Activated CD4-positive, alpha-beta memory T cell treated with anti-CD3 and anti-CD28 coated beads for 36 hours (primary cell): ENCODE measurements at regions not wholly inside any gene's neighbourhood (a gene's known extent, or its start where the extent isn't known, plus 50 kb on each side); places are given as distances from the start of the nearest gene placed in this dataset.
A peak's percentile ranks its signal among the peaks of the same experiment; 100 is the strongest.
"Not testable (repeated sequence)": the region's sequence is repeated elsewhere in the genome, so short reads cannot be mapped to it uniquely, and the experiment has no call there.

Source experiments
- CTCF ChIA-PET: fragments of 350-600 bp; sonication (Branson Sonifier 250); formaldehyde crosslinking; loops from one replicate; lab custom pipeline; 2021; ENCODE audit warnings: antibody characterized with exemption, inconsistent platforms; lab: Charles Lee
- POLR2A ChIA-PET: fragments of 350-600 bp; sonication (Branson Sonifier 250); formaldehyde crosslinking; loops from one replicate; lab custom pipeline; 2021; ENCODE audit warnings: antibody characterized with exemption; lab: Charles Lee
- DNase-seq: peaks from one replicate; pipeline ENCODE4 v3.0.0-alpha.2; 2020
- H3K27ac Mint-ChIP-seq: one replicate; pipeline ENCODE4 v1.8.0; 2021; ENCODE audit warnings: mixed read lengths
- H3K27me3 Mint-ChIP-seq: one replicate; pipeline ENCODE4 v1.8.0; 2021; ENCODE audit warnings: mixed read lengths
- H3K36me3 Mint-ChIP-seq: one replicate; pipeline ENCODE4 v1.8.0; 2021; ENCODE audit warnings: mixed read lengths
- H3K4me1 Mint-ChIP-seq: one replicate; pipeline ENCODE4 v1.8.0; 2021; ENCODE audit warnings: low read depth, mixed read lengths
- H3K4me3 Mint-ChIP-seq: one replicate; pipeline ENCODE4 v1.8.0; 2021; ENCODE audit warnings: mild to moderate bottlenecking, mixed read lengths
- H3K9me3 Mint-ChIP-seq: one replicate; pipeline ENCODE4 v1.8.0; 2021; ENCODE audit warnings: mixed read lengths
- intact Hi-C: fragments of 100-400 bp; cut with micrococcal nuclease; formaldehyde crosslinking; loops from one replicate; pipeline ENCODE4 v1.15.1; 2023

DNA sequence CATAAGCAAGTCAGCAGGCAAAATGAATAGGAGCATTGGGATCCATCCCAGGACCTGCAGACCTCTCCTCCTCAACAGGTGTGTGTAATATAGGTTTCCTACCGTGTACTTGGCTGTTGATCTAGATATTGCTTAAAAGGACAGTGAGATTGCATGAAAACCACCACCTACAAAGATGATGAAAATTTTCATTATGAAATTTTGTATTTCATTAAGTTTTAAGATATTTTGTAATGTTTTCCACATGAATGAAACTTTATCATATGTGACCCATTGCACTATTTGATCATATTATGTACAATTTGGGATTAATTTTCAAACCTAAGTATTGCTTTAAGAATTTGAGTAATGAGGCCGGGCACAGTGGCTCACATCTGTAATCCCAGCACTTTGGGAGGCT lies 94.3 kb upstream of the TRPM1 start:
- H3K4me3 Mint-ChIP-seq, result no peak overlapping the region
- intact Hi-C loops, result no loop called here
- no peaks in the 10 kb centered on the region for H3K36me3 Mint-ChIP-seq
- ChIA-PET POLR2A (no interaction called here), CTCF (interaction anchor here (1.1 kb wide), 1 partner anchor 293 kb away, joined by 3 read pairs; no protein-coding TSS in a partner anchor)
- H3K4me1 Mint-ChIP-seq, result peaks cover 6% of the 10 kb centered on the region
- H3K27ac Mint-ChIP-seq, result no peak overlapping the region
- no peaks in the 10 kb centered on the region for H3K9me3 Mint-ChIP-seq
- DNase-seq, result no peak
- no peaks in the 10 kb centered on the region for H3K27me3 Mint-ChIP-seq

DNA sequence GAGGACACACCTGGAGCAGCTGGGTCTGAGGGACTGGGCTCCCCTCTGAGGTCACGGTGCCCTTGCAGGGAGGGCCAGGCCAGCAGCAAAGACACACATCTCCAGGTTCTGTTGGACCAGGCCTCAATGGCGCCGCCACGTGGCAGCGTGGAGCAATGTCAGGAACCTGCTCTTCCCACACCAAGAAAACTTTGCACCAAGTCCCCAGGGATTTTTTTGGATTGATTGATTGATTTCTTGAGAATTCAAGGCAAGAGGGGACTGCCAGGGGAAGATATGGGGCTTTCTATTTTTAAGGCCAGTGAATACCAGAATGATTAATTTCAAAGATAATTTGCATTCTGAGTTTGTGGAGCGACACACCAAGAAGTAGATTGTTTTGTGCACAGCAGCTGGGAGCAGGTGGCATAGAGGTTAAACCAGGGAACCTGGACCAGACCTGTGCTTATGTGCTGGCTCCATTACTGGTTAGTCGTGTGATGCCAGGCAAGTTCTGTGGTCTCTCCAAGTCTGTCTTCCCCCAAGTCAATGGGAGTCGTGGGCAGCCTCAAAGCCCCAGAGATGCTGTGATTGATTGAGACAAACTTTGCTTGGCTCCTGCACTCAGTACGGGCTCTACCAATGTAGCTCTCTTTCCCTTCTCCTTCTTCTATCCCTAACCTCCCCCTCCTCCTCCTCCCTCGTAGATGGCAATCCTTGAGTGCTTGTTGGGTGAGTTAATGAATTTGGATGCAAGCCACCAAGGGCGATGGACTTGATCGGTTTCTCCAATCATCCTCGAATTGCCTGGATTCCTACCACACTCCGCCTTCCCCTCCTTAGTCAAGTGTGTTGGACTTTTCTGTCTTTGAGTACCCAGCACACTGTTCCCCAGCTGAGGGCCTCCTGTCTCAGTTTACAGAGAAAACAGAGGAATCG lies 96.2 kb upstream of the TRPM1 start:
- ChIA-PET CTCF (interaction anchor here (0.8 to 1.2 kb wide), 2 partner anchors 14 to 42 kb away, joined by 3 read pairs; no protein-coding TSS in a partner anchor), POLR2A (no interaction called here)
- H3K9me3 Mint-ChIP-seq, result no peaks in the 10 kb centered on the region
- no peaks in the 10 kb centered on the region for H3K27me3 Mint-ChIP-seq
- no peak overlapping the region for H3K4me3 Mint-ChIP-seq
- intact Hi-C loops, result no loop called here
- no peaks in the 10 kb centered on the region for H3K36me3 Mint-ChIP-seq
- DNase-seq, result peak; percentile 67
- no peak overlapping the region for H3K27ac Mint-ChIP-seq
- peaks cover 11% of the 10 kb centered on the region for H3K4me1 Mint-ChIP-seq

GRCh38 chr15:31200735-31201151 lies 99.2 kb upstream of the TRPM1 start:
- intact Hi-C loops, result loop anchor here (1.0 to 5.0 kb wide), 2 partner anchors 237 to 290 kb away; no protein-coding TSS in a partner anchor
- DNase-seq, result peak; percentile 82
- peaks cover 20% of the 10 kb centered on the region for H3K4me1 Mint-ChIP-seq
- H3K9me3 Mint-ChIP-seq, result no peaks in the 10 kb centered on the region
- CTCF ChIA-PET, result interaction anchor here (0.7 to 2.7 kb wide), 8 partner anchors 8 to 289 kb away, joined by 3 to 44 read pairs (median 4); no protein-coding TSS in a partner anchor
- POLR2A ChIA-PET, result no interaction called here
- H3K27ac Mint-ChIP-seq, result no peak overlapping the region
- H3K27me3 Mint-ChIP-seq, result no peaks in the 10 kb centered on the region
- H3K36me3 Mint-ChIP-seq, result no peaks in the 10 kb centered on the region
- H3K4me3 Mint-ChIP-seq, result no peak overlapping the region

- peak; percentile 35 for DNase-seq
- Mint-ChIP-seq H3K4me1 (peaks cover 31% of the 10 kb centered on the region), H3K27me3 (no peaks in the 10 kb centered on the region), H3K9me3 (no peaks in the 10 kb centered on the region), H3K27ac (no peak overlapping the region), H3K4me3 (no peak overlapping the region), H3K36me3 (no peaks in the 10 kb centered on the region)
- ChIA-PET POLR2A (no interaction called here), CTCF (interaction anchor here (0.9 kb wide), 1 partner anchor 285 kb away, joined by 3 read pairs; no protein-coding TSS in a partner anchor)
- intact Hi-C loops, result loop anchor here (5.0 kb wide), 1 partner anchor 234 kb away; no protein-coding TSS in a partner anchor
Observed at GRCh38 chr15:31202953-31203352, 101.4 kb upstream of the TRPM1 start.

- CTCF ChIA-PET, result no interaction called here
- H3K27me3 Mint-ChIP-seq, result no peaks in the 10 kb centered on the region
- no peak overlapping the region for H3K27ac Mint-ChIP-seq
- H3K36me3 Mint-ChIP-seq, result no peaks in the 10 kb centered on the region
- H3K9me3 Mint-ChIP-seq, result no peaks in the 10 kb centered on the region
- H3K4me3 Mint-ChIP-seq, result no peak overlapping the region
- POLR2A ChIA-PET, result no interaction called here
- peaks cover 31% of the 10 kb centered on the region for H3K4me1 Mint-ChIP-seq
- DNase-seq, result no peak
- intact Hi-C loops, result loop anchor here (5.0 kb wide), 1 partner anchor 233 kb away; no protein-coding TSS in a partner anchor
Observed at GRCh38 chr15:31203999-31204398, 102.5 kb upstream of the TRPM1 start.

- peaks cover 28% of the 10 kb centered on the region for H3K4me1 Mint-ChIP-seq
- POLR2A ChIA-PET, result interaction anchor here (1.7 kb wide), 1 partner anchor 186 kb away, joined by 3 read pairs; no protein-coding TSS in a partner anchor
- H3K36me3 Mint-ChIP-seq, result no peaks in the 10 kb centered on the region
- no peak overlapping the region for H3K27ac Mint-ChIP-seq
- DNase-seq, result no peak
- intact Hi-C loops, result no loop called here
- no peak overlapping the region for H3K4me3 Mint-ChIP-seq
- CTCF ChIA-PET, result interaction anchor here (1.2 to 2.6 kb wide), 2 partner anchors 8 to 282 kb away, joined by 6 to 12 read pairs; no protein-coding TSS in a partner anchor
- H3K9me3 Mint-ChIP-seq, result peaks cover 8% of the 10 kb centered on the region
- H3K27me3 Mint-ChIP-seq, result no peaks in the 10 kb centered on the region
Observed at GRCh38 chr15:31206386-31207181, 105.1 kb upstream of the TRPM1 start.

DNA sequence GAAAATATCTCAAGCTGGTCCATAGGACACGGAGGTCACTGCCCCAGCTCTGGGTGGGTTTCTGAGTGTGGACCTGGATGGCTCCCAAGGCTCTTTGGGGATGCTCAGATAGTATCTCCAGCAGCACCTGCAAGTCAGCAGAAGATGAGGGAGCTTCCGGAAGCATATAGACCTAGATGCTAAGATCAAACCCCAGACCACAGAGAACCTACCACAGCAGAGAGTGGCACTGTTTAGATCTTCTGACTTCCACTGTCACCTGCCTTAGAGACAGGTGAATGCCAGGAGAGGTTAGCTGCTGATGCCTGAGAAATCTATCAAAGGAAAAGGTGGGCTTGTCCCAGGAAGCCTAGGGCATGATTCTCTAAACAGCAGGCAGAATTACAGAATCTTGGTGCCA lies 105.7 kb upstream of the TRPM1 start:
- Mint-ChIP-seq H3K4me1 (peaks cover 29% of the 10 kb centered on the region), H3K4me3 (no peak overlapping the region), H3K36me3 (no peaks in the 10 kb centered on the region), H3K27me3 (no peaks in the 10 kb centered on the region), H3K27ac (peak overlapping the region; percentile 19), H3K9me3 (peaks cover 9% of the 10 kb centered on the region)
- ChIA-PET POLR2A (interaction anchor here (0.6 to 1.7 kb wide), 2 partner anchors 134 to 185 kb away, joined by 3 read pairs; no protein-coding TSS in a partner anchor), CTCF (interaction anchor here (0.6 to 2.6 kb wide), 3 partner anchors 8 to 283 kb away, joined by 3 to 12 read pairs (median 3); no protein-coding TSS in a partner anchor)
- no peak for DNase-seq
- intact Hi-C loops, result no loop called here

DNA sequence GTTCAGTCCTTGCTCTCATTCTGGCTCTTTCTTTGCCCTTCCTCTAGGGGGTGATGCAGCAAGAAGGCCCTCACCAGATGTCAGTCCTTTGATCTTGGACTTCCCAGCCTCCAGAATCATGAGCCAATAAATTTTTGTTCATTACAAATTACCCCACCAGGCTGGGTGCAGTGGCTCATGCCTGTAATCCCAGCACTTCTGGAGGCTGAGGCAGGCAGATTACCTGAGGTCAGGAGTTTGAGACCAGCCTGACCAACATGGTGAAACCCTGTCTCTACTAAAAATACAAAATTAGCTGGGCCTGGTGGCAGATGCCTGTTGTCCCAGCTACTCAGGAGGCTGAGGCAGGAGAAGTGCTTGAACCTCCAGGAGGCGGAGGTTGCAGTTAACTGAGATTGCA lies 106.3 kb upstream of the TRPM1 start:
- H3K4me3 Mint-ChIP-seq, DNase-seq, H3K36me3 Mint-ChIP-seq, intact Hi-C loops, H3K27me3 Mint-ChIP-seq, H3K9me3 Mint-ChIP-seq: not testable (repeated sequence)
- Mint-ChIP-seq H3K4me1 (peaks cover 27% of the 10 kb centered on the region), H3K27ac (peak overlapping the region; percentile 19)
- ChIA-PET CTCF (interaction anchor here (0.6 to 1.2 kb wide), 2 partner anchors 227 to 283 kb away, joined by 3 read pairs; no protein-coding TSS in a partner anchor), POLR2A (interaction anchor here (0.6 kb wide), 1 partner anchor 134 kb away, joined by 3 read pairs; no protein-coding TSS in a partner anchor)

DNA sequence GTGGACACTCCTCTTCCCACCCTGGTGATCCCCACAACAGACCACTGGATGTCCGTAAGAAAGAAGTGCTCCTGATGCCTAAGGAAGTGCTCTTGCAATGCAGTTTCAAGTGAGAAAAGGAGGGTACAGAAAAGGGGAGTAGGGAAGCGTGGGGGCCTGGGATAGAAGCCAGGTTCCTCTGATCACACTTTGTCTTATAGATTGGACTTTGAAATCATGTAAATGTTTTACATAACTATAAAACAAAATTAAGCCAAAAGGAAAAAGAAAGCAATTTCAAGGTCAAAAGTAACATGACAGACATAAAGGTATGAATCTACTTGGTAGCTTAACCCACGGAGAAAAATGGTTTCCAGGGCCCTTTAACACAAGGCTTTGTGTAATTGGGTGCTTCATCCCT lies 107.3 kb upstream of the TRPM1 start:
- intact Hi-C loops, result no loop called here
- ChIA-PET POLR2A (no interaction called here), CTCF (interaction anchor here (1.2 kb wide), 1 partner anchor 8 kb away, joined by 3 read pairs; no protein-coding TSS in a partner anchor)
- H3K4me3 Mint-ChIP-seq, result no peak overlapping the region
- H3K4me1 Mint-ChIP-seq, result peaks cover 22% of the 10 kb centered on the region
- H3K36me3 Mint-ChIP-seq, result no peaks in the 10 kb centered on the region
- no peaks in the 10 kb centered on the region for H3K27me3 Mint-ChIP-seq
- DNase-seq, result no peak
- H3K9me3 Mint-ChIP-seq, result peaks cover 9% of the 10 kb centered on the region
- H3K27ac Mint-ChIP-seq, result no peak overlapping the region

GRCh38 chr15:31211353-31211752 lies 109.8 kb upstream of the TRPM1 start:
- CTCF ChIA-PET, result interaction anchor here (1.1 to 1.5 kb wide), 3 partner anchors 14 to 277 kb away, joined by 3 to 7 read pairs (median 3); no protein-coding TSS in a partner anchor
- no peak overlapping the region for H3K4me3 Mint-ChIP-seq
- no peak overlapping the region for H3K27ac Mint-ChIP-seq
- POLR2A ChIA-PET, result interaction anchor here (1.6 kb wide), 1 partner anchor 115 kb away, joined by 3 read pairs; no protein-coding TSS in a partner anchor
- peaks cover 23% of the 10 kb centered on the region for H3K4me1 Mint-ChIP-seq
- intact Hi-C loops, result loop anchor here (10.0 kb wide), 1 partner anchor 217 kb away; the partner anchor contains the start of gene MTMR10
- no peaks in the 10 kb centered on the region for H3K36me3 Mint-ChIP-seq
- H3K9me3 Mint-ChIP-seq, result peaks cover 9% of the 10 kb centered on the region
- no peaks in the 10 kb centered on the region for H3K27me3 Mint-ChIP-seq
- DNase-seq, result no peak
